GM23338 (cell line): ENCODE measurements at regions not wholly inside any gene's neighbourhood (a gene's known extent, or its start where the extent isn't known, plus 50 kb on each side); places are given as distances from the start of the nearest gene placed in this dataset.

Experiments used
- ATAC-seq: fragments of 200-7000 bp; cut with Tn5 transposase; 3 replicates; pipeline ENCODE4 v1.9.1; 2020
- DNase-seq: peaks from one replicate; pipeline ENCODE4 v3.0.0-alpha.2; 2015; ENCODE audit warnings: low spot score
- H2AFZ ChIP-seq: fragments of 200-600 bp; sonication (generic); 2 replicates; pipeline ENCODE4 v1.8.0; 2016; ENCODE audit warnings: antibody characterized with exemption, mild to moderate bottlenecking, moderate library complexity
- H3F3A ChIP-seq: fragments of 200-600 bp; sonication (generic); replicated peaks from 2 replicates; pipeline ENCODE4 v1.8.0; 2017; ENCODE audit warnings: antibody characterized with exemption, mixed run types, low read depth
- H3K27ac ChIP-seq: fragments of 200-600 bp; sonication (generic); 2 replicates; pipeline ENCODE4 v1.6.1; 2016; ENCODE audit warnings: low read depth
- H3K27me3 ChIP-seq: fragments of 200-600 bp; sonication (generic); 2 replicates; pipeline ENCODE4 v1.8.0; 2016; ENCODE audit warnings: mild to moderate bottlenecking, mixed run types, moderate library complexity; ENCODE audit not compliant: insufficient read depth
- H3K36me3 ChIP-seq: fragments of 200-600 bp; sonication (generic); 2 replicates; pipeline ENCODE4 v1.8.0; 2016; ENCODE audit warnings: mild to moderate bottlenecking; ENCODE audit not compliant: insufficient read depth
- H3K4me1 ChIP-seq: fragments of 200-600 bp; sonication (generic); 2 replicates; pipeline ENCODE4 v1.8.0; 2016; ENCODE audit warnings: mild to moderate bottlenecking, moderate library complexity; ENCODE audit not compliant: insufficient read depth
- H3K4me2 ChIP-seq: fragments of 200-600 bp; sonication (generic); 2 replicates; pipeline ENCODE4 v1.7.1; 2017; ENCODE audit warnings: mixed run types
- H3K4me3 ChIP-seq: fragments of 200-600 bp; sonication (generic); 2 replicates; pipeline ENCODE4 v1.6.1; 2016; ENCODE audit warnings: mixed run types
- H3K79me2 ChIP-seq: fragments of 200-600 bp; sonication (generic); replicated peaks from 2 replicates; pipeline ENCODE4 v1.8.0; 2017; ENCODE audit warnings: mild to moderate bottlenecking; ENCODE audit not compliant: insufficient read depth
- H3K9me2 ChIP-seq: fragments of 200-600 bp; sonication (generic); 2 replicates; pipeline ENCODE4 v1.8.0; 2017; ENCODE audit not compliant: insufficient read depth
- H4K20me1 ChIP-seq: fragments of 200-600 bp; sonication (generic); replicated peaks from 2 replicates; pipeline ENCODE4 v1.8.0; 2017; ENCODE audit warnings: mild to moderate bottlenecking; ENCODE audit not compliant: insufficient read depth
- H3K27ac Mint-ChIP-seq: 2 replicates; pipeline ENCODE4 v1.8.0; 2020; ENCODE audit warnings: inconsistent platforms, mild to moderate bottlenecking, moderate library complexity, mixed read lengths
- H3K27me3 Mint-ChIP-seq: 3 replicates; pipeline ENCODE4 v1.8.0; 2022; ENCODE audit warnings: low read depth, mild to moderate bottlenecking, moderate library complexity, mixed read lengths, inconsistent platforms; ENCODE audit not compliant: insufficient read depth, poor library complexity
- H3K36me3 Mint-ChIP-seq: 3 replicates; pipeline ENCODE4 v1.8.0; 2021; ENCODE audit warnings: low read depth, mild to moderate bottlenecking, inconsistent platforms, moderate library complexity, mixed read lengths
- H3K4me1 Mint-ChIP-seq: 3 replicates; pipeline ENCODE4 v1.8.0; 2020; ENCODE audit warnings: mild to moderate bottlenecking, inconsistent platforms, mixed read lengths
- H3K4me3 Mint-ChIP-seq: 3 replicates; pipeline ENCODE4 v1.8.0; 2021; ENCODE audit warnings: moderate library complexity, mild to moderate bottlenecking, inconsistent platforms, mixed read lengths
- H3K9me3 Mint-ChIP-seq: 3 replicates; pipeline ENCODE4 v1.8.0; 2020; ENCODE audit warnings: moderate library complexity, mild to moderate bottlenecking, inconsistent platforms, mixed read lengths
- CREB1 ChIP-seq: fragments of 250-450 bp; sonication (Bioruptor Pico); IDR thresholded peaks from 2 replicates; pipeline ENCODE4 v1.5.0; 2020; ENCODE audit warnings: low read depth, mild to moderate bottlenecking, moderate library complexity
- CTCF ChIP-seq, 2 experiments: fragments of 200-600 bp in 1 of 2; sonication (generic) in 1 of 2; conservative IDR thresholded peaks; 2 replicates each; pipeline versions ENCODE4 v1.5.1 to v1.6.1; 2016 to 2017; ENCODE audit warnings: antibody characterized with exemption in 2 of 2, low read depth in 2 of 2, mild to moderate bottlenecking in 2 of 2, moderate library complexity in 1 of 2
- ETS1 ChIP-seq: IDR thresholded peaks from 2 replicates; pipeline ENCODE4 v1.6.1; 2016; ENCODE audit warnings: antibody characterized with exemption
- EZH2 ChIP-seq: fragments of 200-600 bp; sonication (generic); IDR thresholded peaks from one replicate; pipeline ENCODE4 v1.8.0; 2017; ENCODE audit warnings: antibody characterized with exemption, mild to moderate bottlenecking, low read depth; ENCODE audit not compliant: unreplicated experiment
- NANOG ChIP-seq: IDR thresholded peaks from 2 replicates; pipeline ENCODE4 v1.6.1; 2016; ENCODE audit warnings: antibody characterized with exemption, borderline replicate concordance
- POLR2AphosphoS5 ChIP-seq: IDR thresholded peaks from 2 replicates; pipeline ENCODE4 v1.6.1; 2016; ENCODE audit warnings: antibody characterized with exemption, low read depth
- STAT1 ChIP-seq: IDR thresholded peaks from one replicate; pipeline ENCODE4 v1.6.1; 2016; ENCODE audit warnings: antibody characterized with exemption; ENCODE audit not compliant: unreplicated experiment
- ZNF331 ChIP-seq: fragments of 250-450 bp; sonication (Bioruptor Pico); IDR thresholded peaks from 2 replicates; pipeline ENCODE4 v1.5.0; 2020; ENCODE audit warnings: low read depth, mild to moderate bottlenecking, moderate library complexity
- ZNF462 ChIP-seq: fragments of 250-450 bp; sonication (Bioruptor Pico); IDR thresholded peaks from 2 replicates; pipeline ENCODE4 v1.5.0; 2020; ENCODE audit warnings: mild to moderate bottlenecking, moderate library complexity

DNA sequence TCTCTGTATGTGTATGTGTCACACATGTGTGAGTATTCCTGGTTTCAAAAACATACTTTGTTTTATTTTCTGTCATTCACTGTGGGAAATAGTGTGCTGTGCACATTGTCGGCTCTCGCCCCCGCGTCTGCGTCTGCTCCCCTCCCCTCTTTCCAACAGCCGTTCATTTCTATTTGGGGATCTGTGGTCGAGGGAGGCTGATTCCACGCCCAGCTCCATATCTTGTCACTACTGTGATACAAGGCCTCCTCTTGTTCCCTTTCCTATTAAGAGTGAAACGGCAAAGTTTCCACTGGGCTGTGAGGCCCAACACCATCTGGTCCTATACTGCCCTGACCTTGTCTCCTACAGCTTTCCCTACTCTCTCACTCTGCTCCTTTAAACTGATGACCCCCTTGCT, 172.5 kb upstream of the LRIG1 start (continued):
- TF ChIP-seq CTCF (conservative IDR thresholded peaks at IDR 0.05; ENCODE audit: low read depth in 2 of 2) (no peak), ETS1 (no peak), NANOG (no peak), CREB1 (CRISPR knock-in tag) (no peak), STAT1 (no peak)

DNA sequence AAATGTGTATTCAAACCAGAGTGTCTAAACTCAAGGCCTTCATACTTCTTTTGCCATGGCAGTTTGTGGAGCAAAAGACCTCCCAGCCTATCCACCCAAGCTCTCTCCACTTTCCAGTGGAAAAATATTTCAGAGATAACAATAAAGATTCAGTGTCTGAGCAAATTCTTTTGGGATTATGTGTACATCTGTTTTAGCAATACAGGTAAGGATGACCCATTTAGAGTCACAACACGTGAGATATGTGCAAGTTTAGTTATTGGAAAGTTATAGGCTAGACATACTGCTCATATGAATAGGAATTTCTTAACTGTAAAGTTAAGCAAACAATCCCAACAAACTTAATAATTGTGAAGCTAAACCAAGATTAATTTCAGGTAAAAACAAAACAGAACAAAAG, 174.5 kb upstream of the LRIG1 start:
- no peak overlapping the region for H3K4me3 ChIP-seq
- no peak for ATAC-seq
- no peak overlapping the region for H2AFZ ChIP-seq
- no peaks in the 10 kb centered on the region for H3K27me3 Mint-ChIP-seq
- H4K20me1 ChIP-seq, result no peaks in the 10 kb centered on the region
- no peak overlapping the region for H3K27ac Mint-ChIP-seq
- no peaks in the 10 kb centered on the region for H3F3A ChIP-seq
- H3K36me3 ChIP-seq, result no peaks in the 10 kb centered on the region
- H3K4me3 Mint-ChIP-seq, result no peak overlapping the region
- H3K9me3 Mint-ChIP-seq, result no peaks in the 10 kb centered on the region; the same call in 2 of the 3 replicates
- H3K36me3 Mint-ChIP-seq, result no peaks in the 10 kb centered on the region
- H3K9me2 ChIP-seq, result no peaks in the 10 kb centered on the region
- H3K79me2 ChIP-seq, result no peaks in the 10 kb centered on the region
- no peaks in the 10 kb centered on the region for H3K4me1 ChIP-seq
- no peaks in the 10 kb centered on the region for H3K27me3 ChIP-seq
- H3K27ac ChIP-seq, result no peak overlapping the region
- no peak for DNase-seq
- H3K4me2 ChIP-seq, result no peak overlapping the region
- H3K4me1 Mint-ChIP-seq, result no peaks in the 10 kb centered on the region
- TF ChIP-seq ZNF462 (no peak), ZNF331 (CRISPR knock-in tag) (no peak), CTCF (conservative IDR thresholded peaks at IDR 0.05; ENCODE audit: low read depth in 2 of 2) (no peak), EZH2 (no peak), ETS1 (no peak), POLR2AphosphoS5 (no peak), CREB1 (CRISPR knock-in tag) (no peak), STAT1 (no peak), NANOG (no peak)
